Stimulated activated CD8-positive, alpha-beta memory T cell treated with anti-CD3 and anti-CD28 coated beads, Interleukin-4, amount 100 ng/mL, for 4 hours (primary cell): ENCODE measurements at regions not wholly inside any gene's neighbourhood (a gene's known extent, or its start where the extent isn't known, plus 50 kb on each side); places are given as distances from the start of the nearest gene placed in this dataset.
"Not testable (repeated sequence)": the region's sequence is repeated elsewhere in the genome, so short reads cannot be mapped to it uniquely, and the experiment has no call there.

Source experiments
- DNase-seq, 2 donors: peaks; one replicate each; pipeline ENCODE4 v3.0.0-alpha.2; 2020; ENCODE audit warnings: low read depth in 2 of 2, low spot score in 1 of 2

DNA sequence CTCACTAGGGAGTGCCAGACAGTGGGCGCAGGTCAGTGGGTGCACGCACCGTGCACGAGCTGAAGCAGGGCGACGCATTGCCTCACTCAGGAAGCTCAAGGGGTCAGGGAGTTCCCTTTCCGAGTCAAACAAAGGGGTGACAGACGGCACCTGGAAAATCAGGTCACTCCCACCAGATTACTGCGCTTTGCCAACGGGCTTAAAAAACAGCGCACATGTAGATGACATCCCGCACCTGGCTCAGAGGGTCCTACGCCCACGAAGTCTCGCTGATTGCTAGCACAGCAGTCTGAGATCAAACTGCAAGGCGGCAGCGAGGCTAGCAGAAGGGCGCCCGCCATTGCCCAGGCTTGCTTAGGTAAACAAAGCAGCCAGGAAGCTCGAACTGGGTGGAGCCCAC lies 428.5 kb upstream of the SLC39A10 start:
- DNase-seq: not testable (repeated sequence)

GRCh38 chr2:195214072-195214471 lies 443.0 kb upstream of the SLC39A10 start:
- DNase-seq: no peak

DNA sequence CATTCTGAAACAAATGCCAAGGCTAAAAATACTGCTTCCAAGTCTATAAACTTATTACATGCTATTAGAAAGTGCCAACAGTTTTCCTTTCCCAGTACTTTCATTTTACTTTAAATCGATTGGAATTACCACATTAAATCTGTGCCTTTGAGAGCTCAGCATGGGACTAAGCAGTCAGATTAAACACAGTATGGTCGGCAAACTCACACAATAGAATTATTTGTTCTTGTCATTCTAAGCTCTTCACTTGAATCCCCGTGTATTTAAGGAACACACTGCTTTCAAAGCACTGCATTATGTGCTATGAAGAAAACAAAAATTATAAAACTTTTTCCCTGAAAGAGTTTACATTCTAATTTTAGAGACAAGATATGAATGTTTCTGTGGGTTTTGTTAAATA lies 444.4 kb upstream of the SLC39A10 start:
- DNase-seq: no peak

DNA sequence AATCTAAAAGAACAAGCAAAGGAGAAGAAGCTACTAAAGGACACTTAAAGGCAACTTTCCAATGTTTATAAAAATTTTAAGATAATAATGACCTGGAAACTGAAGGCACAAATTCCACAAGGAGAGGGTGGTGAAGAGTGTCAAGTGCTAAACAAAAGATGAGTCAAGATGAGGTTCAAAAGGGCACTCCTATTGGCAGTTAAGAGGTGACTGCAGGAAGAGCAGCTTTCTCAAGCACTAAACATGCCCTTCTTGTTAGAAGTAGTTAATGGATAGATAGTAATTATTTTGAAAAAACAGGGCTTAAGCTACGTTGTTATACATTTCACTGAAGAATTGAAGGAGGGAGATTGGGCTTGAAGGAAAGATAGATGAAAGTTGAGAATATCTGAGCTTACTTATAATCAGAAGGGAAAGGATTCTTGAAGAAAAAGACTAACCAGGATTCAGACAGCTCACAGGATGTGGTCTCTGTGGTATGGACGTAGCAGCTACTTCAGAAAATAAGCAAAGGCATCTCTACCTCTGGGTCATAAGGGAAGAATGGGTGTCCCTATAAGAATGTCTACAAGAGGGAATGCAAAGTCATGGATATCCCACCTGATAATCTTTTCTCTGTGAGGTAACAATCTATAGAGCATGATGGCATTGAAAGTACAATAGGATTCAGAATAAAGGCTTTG lies 454.7 kb upstream of the SLC39A10 start:
- DNase-seq: no peak

DNA sequence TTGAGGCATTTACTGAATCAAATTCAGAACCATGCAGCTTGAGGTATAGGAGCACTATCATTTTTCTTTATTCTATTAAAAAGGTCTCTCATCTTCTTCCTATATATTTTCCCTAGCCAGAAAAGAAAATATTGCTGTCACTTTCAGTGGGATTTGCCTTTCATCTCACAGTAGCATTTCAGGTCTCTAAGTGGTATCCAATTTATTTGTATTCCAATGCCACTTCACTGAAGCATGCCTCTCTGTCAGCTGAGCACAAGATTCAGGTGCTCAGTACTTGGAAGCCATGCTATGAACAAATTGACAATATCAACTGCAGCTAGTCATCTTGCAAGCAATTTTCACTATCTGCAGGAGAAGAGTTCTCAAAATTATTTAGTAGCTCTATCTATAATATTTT lies 457.2 kb upstream of the SLC39A10 start:
- no peak for DNase-seq

- DNase-seq: no peak
Measured at GRCh38 chr2:195181059-195181705, 475.8 kb upstream of the SLC39A10 start.

DNA sequence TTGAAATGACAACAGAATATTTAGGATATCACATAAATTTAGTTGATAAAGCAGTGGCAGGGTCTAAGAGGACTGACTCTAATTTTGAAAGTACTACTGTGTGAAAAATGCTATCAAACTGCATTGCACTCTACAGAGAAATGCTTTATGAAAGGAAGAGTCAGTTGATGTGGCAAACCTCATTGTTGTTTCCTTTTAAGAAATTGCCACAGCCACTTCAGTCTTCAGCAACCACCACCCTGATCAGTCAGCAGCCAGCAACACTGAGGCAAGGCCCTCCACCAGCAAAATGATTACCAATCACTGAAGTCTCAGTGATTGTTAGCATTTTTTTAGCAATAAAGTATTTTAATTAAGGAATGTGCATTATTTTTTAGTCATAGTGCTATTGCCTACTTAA lies 488.7 kb upstream of the SLC39A10 start:
- no peak for DNase-seq

DNA sequence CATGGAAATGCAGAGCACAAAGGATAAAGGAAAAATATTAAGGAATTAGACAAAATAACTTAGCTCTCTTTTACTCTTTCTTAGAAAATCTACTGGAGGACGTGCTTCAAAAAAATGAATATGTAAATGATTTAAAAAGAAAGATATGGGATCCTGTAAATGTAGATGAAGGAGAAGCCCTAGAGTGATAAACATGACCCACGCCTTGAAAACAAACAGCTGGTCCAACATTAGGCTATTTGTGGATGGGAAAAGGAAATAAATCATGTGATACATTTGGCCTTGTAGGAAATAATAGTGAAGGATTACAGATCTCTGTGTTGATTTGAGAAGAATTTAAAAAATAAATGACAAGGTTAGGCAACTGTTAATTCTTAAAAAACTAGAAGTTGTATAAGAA lies 492.1 kb upstream of the SLC39A10 start:
- no peak for DNase-seq

DNA sequence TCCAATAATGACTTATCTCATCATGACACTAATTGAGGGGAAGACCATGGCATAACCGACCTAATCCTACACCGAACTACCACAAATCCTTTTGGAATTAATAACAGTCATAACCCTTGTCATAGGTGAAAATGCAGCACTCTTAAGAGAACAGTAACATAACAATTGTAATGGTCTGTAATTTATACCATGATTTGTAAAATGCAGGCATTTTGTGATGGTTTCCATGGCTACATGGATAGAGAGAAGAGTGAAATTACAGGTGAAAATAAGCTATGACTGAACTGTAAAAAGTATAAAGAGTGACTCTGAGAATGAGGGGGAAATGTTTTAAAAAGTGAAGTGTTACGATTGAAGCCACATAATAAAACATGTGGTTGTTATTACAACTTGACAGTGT lies 494.1 kb upstream of the SLC39A10 start:
- DNase-seq: no peak

DNA sequence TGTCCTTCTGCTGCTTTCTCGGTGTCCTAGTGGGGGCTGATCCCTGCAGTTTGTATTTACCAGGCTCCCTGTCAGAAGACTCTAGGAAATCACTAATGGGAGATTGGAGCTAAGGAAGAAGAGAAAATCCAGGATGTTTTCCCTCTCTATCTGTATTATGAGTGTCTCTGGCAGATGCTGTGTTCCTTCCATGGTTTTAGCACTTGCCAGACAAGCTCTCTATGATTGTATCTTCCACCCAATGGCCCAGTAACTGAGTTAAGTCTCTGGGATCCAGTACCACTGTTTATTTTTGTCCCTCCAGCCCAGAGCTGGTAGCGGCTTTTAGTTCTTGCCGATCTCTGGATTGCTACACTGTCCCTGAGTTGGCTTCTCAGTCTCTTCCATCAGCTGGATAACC lies 494.8 kb upstream of the SLC39A10 start:
- DNase-seq: no peak

- DNase-seq: no peak
Measured at GRCh38 chr2:195160963-195161362, 496.1 kb upstream of the SLC39A10 start.

DNA sequence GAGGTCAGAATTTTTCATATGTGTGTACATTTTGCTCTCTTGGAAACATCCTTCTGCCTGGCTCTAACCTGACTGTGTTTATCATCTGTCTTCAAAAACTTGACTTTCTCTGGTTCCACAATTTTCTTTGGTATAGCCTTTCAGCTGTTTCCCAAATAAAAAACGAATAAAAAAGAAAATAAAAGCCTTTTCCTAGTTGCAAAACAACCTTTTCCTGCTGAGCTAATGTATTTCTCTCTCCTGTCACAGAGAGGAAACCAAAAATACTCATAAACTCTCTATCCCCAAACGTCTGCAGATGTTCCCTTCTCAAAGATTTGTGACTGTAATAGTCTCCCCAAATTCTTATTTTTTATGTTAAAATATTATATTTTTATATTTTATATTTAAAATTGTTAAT lies 505.3 kb upstream of the SLC39A10 start:
- DNase-seq: no peak

DNA sequence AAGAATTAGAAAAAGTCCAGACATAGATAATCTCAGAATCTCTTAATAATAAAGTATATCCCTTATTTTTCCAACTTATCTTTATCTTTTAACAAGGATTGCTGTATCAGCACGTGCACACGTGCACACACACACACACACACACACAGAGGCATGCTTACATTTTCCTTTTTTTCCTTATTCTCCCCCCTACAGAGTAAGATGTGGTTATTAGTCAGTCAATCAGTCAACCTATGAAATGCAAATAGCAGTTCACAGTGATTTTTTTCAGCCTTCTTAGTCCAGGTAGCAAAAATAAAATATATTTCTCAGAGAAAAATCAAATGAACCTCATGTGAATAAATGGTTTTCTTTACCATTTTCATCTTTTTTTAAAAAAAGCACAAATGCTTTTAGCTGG lies 506.2 kb upstream of the SLC39A10 start:
- DNase-seq: no peak

- DNase-seq: no peak
Measured at GRCh38 chr2:195148004-195148403, 509.0 kb upstream of the SLC39A10 start.

- DNase-seq: no peak
Measured at GRCh38 chr2:195146761-195147541, 510.1 kb upstream of the SLC39A10 start.

DNA sequence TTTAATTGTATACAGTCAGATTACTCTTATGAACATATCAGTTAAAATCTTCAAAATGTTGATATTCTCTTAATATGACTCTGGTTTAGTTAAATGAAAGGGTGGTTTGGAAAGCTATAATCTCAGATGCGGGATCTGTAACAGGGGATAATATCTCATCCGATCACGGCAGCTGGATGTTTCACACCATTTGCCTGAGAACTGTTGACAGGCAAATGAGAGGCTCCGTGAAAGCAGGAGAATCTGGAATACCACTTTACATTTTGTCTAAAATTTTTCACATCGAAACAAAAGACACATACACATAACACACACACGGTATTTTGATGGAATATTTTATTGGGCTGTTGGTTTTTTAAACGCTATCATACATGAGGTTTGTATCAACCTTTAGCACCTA lies 518.6 kb upstream of the SLC39A10 start:
- no peak for DNase-seq

- DNase-seq: not testable (repeated sequence)
Measured at GRCh38 chr2:195125889-195126288, 531.1 kb upstream of the SLC39A10 start.

GRCh38 chr2:195124391-195125079 lies 532.5 kb upstream of the SLC39A10 start:
- no peak for DNase-seq

- DNase-seq: no peak
Measured at GRCh38 chr2:195122653-195123052, 534.4 kb upstream of the SLC39A10 start.

DNA sequence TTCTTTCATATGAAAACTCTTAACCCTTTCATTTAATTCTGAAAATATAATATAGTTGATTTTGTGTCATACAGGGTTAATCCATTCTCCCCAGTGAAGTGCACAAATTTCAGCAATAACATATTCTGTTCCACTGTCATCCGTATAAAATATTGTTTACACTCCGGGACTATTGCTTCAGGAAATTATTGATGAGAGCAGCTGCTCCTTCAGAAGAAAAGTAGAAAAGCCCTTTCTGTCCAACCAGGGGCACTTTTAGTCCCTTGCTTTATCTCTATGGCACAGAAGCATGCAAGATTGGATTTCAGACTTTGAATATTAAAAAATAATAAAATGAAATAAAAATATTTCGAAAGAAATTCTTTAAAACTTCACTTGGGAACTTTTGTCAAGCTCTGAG lies 535.7 kb upstream of the SLC39A10 start:
- no peak for DNase-seq

GRCh38 chr2:195119231-195119630 lies 537.8 kb upstream of the SLC39A10 start:
- DNase-seq: no peak

DNA sequence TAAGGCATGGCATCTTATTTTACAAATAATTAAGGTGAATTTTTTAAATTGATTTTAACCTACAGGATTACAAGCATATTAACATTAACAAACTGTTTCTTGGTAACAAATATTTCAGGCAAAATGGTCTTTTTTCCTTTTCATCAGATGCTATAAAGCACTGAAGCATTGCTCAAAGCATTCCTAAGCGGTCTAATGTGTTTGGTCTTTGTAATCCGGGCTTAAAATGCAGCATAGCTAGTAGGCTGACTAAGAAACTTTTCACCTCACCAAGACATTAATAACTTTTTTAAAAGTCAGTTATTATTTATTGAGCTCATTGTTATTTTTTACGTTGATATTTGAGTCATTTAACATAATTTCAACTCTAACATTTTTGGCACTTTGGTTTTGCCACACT lies 538.8 kb upstream of the SLC39A10 start:
- no peak for DNase-seq
